ENCODE measurements at regions not wholly inside any gene's neighbourhood (a gene's known extent, or its start where the extent isn't known, plus 50 kb on each side); places are given as distances from the start of the nearest gene placed in this dataset.
A peak's percentile ranks its signal among the peaks of the same experiment; 100 is the strongest.

GRCh38 chr2:236998758-236999157 lies 86.9 kb upstream of the COPS8 start (continued):
- no peak for TF ChIP-seq CHD7 (IDR thresholded peaks at IDR 0.05; ENCODE audit: insufficient replicate concordance, low read length)
- TF ChIP-seq TAF1 (IDR thresholded peaks at IDR 0.05; ENCODE audit: low read depth, low read length), result no peak
- TF ChIP-seq RXRA (IDR thresholded peaks at IDR 0.05; ENCODE audit: insufficient read depth, low read depth, low read length), result no peak
- no peak for TF ChIP-seq SAP30 (IDR thresholded peaks at IDR 0.05; ENCODE audit: insufficient read depth, insufficient replicate concordance, low read length)
- no peak for TF ChIP-seq TBP (IDR thresholded peaks at IDR 0.05; ENCODE audit: low read depth, low read length)
- TF ChIP-seq JUND (IDR thresholded peaks at IDR 0.05; ENCODE audit: low read length), result no peak
- no peak for TF ChIP-seq SIRT6 (IDR thresholded peaks at IDR 0.05; ENCODE audit: low read length)
- TF ChIP-seq MAFK (IDR thresholded peaks at IDR 0.05; ENCODE audit: low read depth, low read length), result peak; percentile 72; the same call in 1 of the 2 replicates
- peak; percentile 86 for TF ChIP-seq BACH1 (IDR thresholded peaks at IDR 0.05; ENCODE audit: low read length)
- no peak for TF ChIP-seq EP300 (IDR thresholded peaks at IDR 0.05; ENCODE audit: borderline replicate concordance in 1 of 2, low read depth in 2 of 2, low read length in 2 of 2)

Measured in H1 (cell line).